HG03175 (cell line): ENCODE measurements at regions not wholly inside any gene's neighbourhood (a gene's known extent, or its start where the extent isn't known, plus 50 kb on each side); places are given as distances from the start of the nearest gene placed in this dataset.

ENCODE experiments used
- ATAC-seq: cut with Tn5 transposase; IDR thresholded peaks from one replicate; pipeline ENCODE4 v1.9.1; 2021; ENCODE audit warnings: mild to moderate bottlenecking, moderate library complexity; ENCODE audit not compliant: unreplicated experiment

GRCh38 chr15:36491912-36492311 is 87.5 kb upstream of the CDIN1 start:
- no peak for ATAC-seq

GRCh38 chr15:36495456-36495991 is 83.9 kb upstream of the CDIN1 start:
- no peak for ATAC-seq

GRCh38 chr15:36497901-36498300 is 81.5 kb upstream of the CDIN1 start:
- ATAC-seq: no peak

GRCh38 chr15:36498401-36498800 is 81.0 kb upstream of the CDIN1 start:
- no peak for ATAC-seq

GRCh38 chr15:36498916-36499315 is 80.5 kb upstream of the CDIN1 start:
- no peak for ATAC-seq

GRCh38 chr15:36499412-36500389 is 79.7 kb upstream of the CDIN1 start:
- no peak for ATAC-seq

- ATAC-seq: peak; percentile 75
Observed at GRCh38 chr15:36501063-36501678, 78.3 kb upstream of the CDIN1 start.

- ATAC-seq: no peak
Observed at GRCh38 chr15:36502509-36502908, 76.9 kb upstream of the CDIN1 start.

GRCh38 chr15:36506733-36507356 is 72.6 kb upstream of the CDIN1 start:
- ATAC-seq: no peak

- ATAC-seq: no peak
Observed at GRCh38 chr15:36507458-36507857, 72.0 kb upstream of the CDIN1 start.

- ATAC-seq: no peak
Observed at GRCh38 chr15:36511594-36511993, 67.8 kb upstream of the CDIN1 start.

GRCh38 chr15:36517758-36518157 is 61.7 kb upstream of the CDIN1 start:
- ATAC-seq: no peak

- no peak for ATAC-seq
Observed at GRCh38 chr15:36519067-36519466, 60.4 kb upstream of the CDIN1 start.

- ATAC-seq: no peak
Observed at GRCh38 chr15:36525430-36525829, 54.0 kb upstream of the CDIN1 start.

- no peak for ATAC-seq
Observed at GRCh38 chr15:36527235-36528162, 51.9 kb upstream of the CDIN1 start.

- no peak for ATAC-seq
Observed at GRCh38 chr15:36529296-36530011, 50.0 kb upstream of the CDIN1 start.
